Endothelial cell of umbilical vein (primary cell): ENCODE measurements at regions not wholly inside any gene's neighbourhood (a gene's known extent, or its start where the extent isn't known, plus 50 kb on each side); places are given as distances from the start of the nearest gene placed in this dataset.
"Not testable (repeated sequence)": the region's sequence is repeated elsewhere in the genome, so short reads cannot be mapped to it uniquely, and the experiment has no call there.

Experiments
- BruUV-seq: library from RNA; stranded (reverse); fragments of 400-500 nt; replicated peaks from 2 replicates; lab custom pipeline; 2021; lab: Mats Ljungman, UMichigan
- CTCF ChIA-PET: fragments of 300-600, 350-600 bp; sonication (Branson Sonifier 250); formaldehyde crosslinking; loops from one replicate; lab custom pipeline; 2021; ENCODE audit warnings: antibody characterized with exemption, inconsistent platforms; lab: Charles Lee
- POLR2A ChIA-PET: fragments of 300-600, 350-600 bp; sonication (Branson Sonifier 250); formaldehyde crosslinking; loops from one replicate; lab custom pipeline; 2021; ENCODE audit warnings: antibody characterized with exemption, inconsistent platforms; lab: Charles Lee
- DNase-seq: peaks from one replicate; pipeline ENCODE4 v3.0.0-alpha.2; 2011; ENCODE audit warnings: low read depth, low spot score
- FAIRE-seq: peaks from 2 replicates; lab custom pipeline; 2011; peaks lifted over from hg19 to GRCh38; lab: Jason Lieb, UNC
- H2AFZ ChIP-seq: 2 replicates; pipeline ENCODE4 v1.6.0; 2012; ENCODE audit warnings: low read depth, low read length, control low read depth, inconsistent platforms
- H3K27ac ChIP-seq: 2 replicates; pipeline ENCODE4 v1.5.1; 2011; ENCODE audit warnings: low read depth, mild to moderate bottlenecking, control low read depth, low read length, moderate library complexity; ENCODE audit not compliant: insufficient read depth
- H3K27me3 ChIP-seq, 2 experiments: 2 replicates each; pipeline versions ENCODE4 v1.6.0 to v1.6.1; 2011; ENCODE audit warnings: low read length in 2 of 2, mixed read lengths in 1 of 2; ENCODE audit not compliant: control insufficient read depth in 2 of 2, insufficient read depth in 2 of 2
- H3K36me3 ChIP-seq, 2 experiments: 2 replicates in 1 of 2; 3 replicates in 1 of 2; pipeline ENCODE4 v1.5.1; 2011; ENCODE audit warnings: low read length in 2 of 2, mild to moderate bottlenecking in 1 of 2, moderate library complexity in 1 of 2; ENCODE audit not compliant: control insufficient read depth in 2 of 2, insufficient read depth in 2 of 2; ENCODE audit errors: extremely low read depth in 1 of 2
- H3K4me1 ChIP-seq: 3 replicates; pipeline ENCODE4 v1.5.1; 2011; ENCODE audit warnings: mild to moderate bottlenecking, low read length; ENCODE audit not compliant: control insufficient read depth, insufficient read depth; ENCODE audit errors: extremely low read depth
- H3K4me2 ChIP-seq: 2 replicates; pipeline ENCODE4 v1.6.1; 2011; ENCODE audit warnings: low read length, control low read depth, mixed read lengths; ENCODE audit not compliant: insufficient read depth
- H3K4me3 ChIP-seq, 3 experiments: fragments of 200-600 bp in 1 of 3; sonication (generic), shearing (Covaris generic) in 1 of 3; replicated peaks in 1 of 3; 2 replicates each; pipeline ENCODE4 v1.5.1; 2011 to 2016; ENCODE audit warnings: control low read depth in 3 of 3, low read length in 3 of 3, mild to moderate bottlenecking in 2 of 3, inconsistent platforms in 1 of 3, low read depth in 1 of 3, moderate library complexity in 1 of 3; ENCODE audit not compliant: insufficient read depth in 1 of 3
- H3K79me2 ChIP-seq: 2 replicates; pipeline ENCODE4 v1.6.0; 2012; ENCODE audit warnings: low read length, inconsistent platforms; ENCODE audit not compliant: control insufficient read depth, insufficient read depth
- H3K9ac ChIP-seq: replicated peaks from 2 replicates; pipeline ENCODE3; 2011; ENCODE audit warnings: low read length, control low read depth; ENCODE audit not compliant: insufficient read depth; ENCODE audit errors: extremely low read depth
- H3K9me1 ChIP-seq: replicated peaks from 3 replicates; pipeline ENCODE4 v1.6.0; 2011; ENCODE audit warnings: mild to moderate bottlenecking, low read length; ENCODE audit not compliant: control insufficient read depth, insufficient read depth; ENCODE audit errors: extremely low read depth
- H3K9me3 ChIP-seq: replicated peaks from 2 replicates; pipeline ENCODE4 v1.5.1; 2012; ENCODE audit warnings: low read length, inconsistent platforms; ENCODE audit not compliant: control insufficient read depth, insufficient read depth
- H4K20me1 ChIP-seq: replicated peaks from 2 replicates; pipeline ENCODE3; 2011; ENCODE audit warnings: mild to moderate bottlenecking, low read length; ENCODE audit not compliant: control insufficient read depth, insufficient read depth; ENCODE audit errors: extremely low read depth
- EZH2 ChIP-seq: IDR thresholded peaks from 2 replicates; pipeline ENCODE4 v1.6.1; 2012; ENCODE audit warnings: borderline replicate concordance, low read depth, mild to moderate bottlenecking, moderate library complexity, low read length, inconsistent platforms; ENCODE audit not compliant: severe bottlenecking
- FOS ChIP-seq: IDR thresholded peaks from 2 replicates; pipeline ENCODE4 v1.6.1; 2011; ENCODE audit warnings: mild to moderate bottlenecking, low read length, moderate library complexity, borderline replicate concordance; ENCODE audit not compliant: insufficient read depth
- JUN ChIP-seq: IDR thresholded peaks from 2 replicates; pipeline ENCODE4 v1.6.1; 2011; ENCODE audit warnings: borderline replicate concordance, low read depth; ENCODE audit not compliant: insufficient read length, insufficient read depth
- MAX ChIP-seq: IDR thresholded peaks from 2 replicates; pipeline ENCODE4 v1.6.1; 2011; ENCODE audit not compliant: insufficient read depth, insufficient read length
- MYC ChIP-seq: IDR thresholded peaks from one replicate; pipeline ENCODE4 v1.6.1; 2011; ENCODE audit warnings: mild to moderate bottlenecking, low read depth, low read length
- POLR2AphosphoS5 ChIP-seq: IDR thresholded peaks from 2 replicates; pipeline ENCODE4 v1.6.1; 2012; ENCODE audit warnings: low read depth, mild to moderate bottlenecking, control low read depth, low read length, moderate library complexity; ENCODE audit not compliant: insufficient read depth
- dilution Hi-C: fragments of 300-500 bp; cut with MboI; formaldehyde crosslinking; loops from one replicate; pipeline ENCODE4 v1.15.0; 2019; ENCODE audit warnings: low sequenced_read_pairs; ENCODE audit not compliant: extremely low pct_ligation_motif_present
- intact Hi-C: fragments of 100-400 bp; cut with micrococcal nuclease; formaldehyde crosslinking; loops from one replicate; pipeline ENCODE4 v1.10.0; 2022

GRCh38 chr6:84835340-84835739, 70.9 kb upstream of the TBX18 start:
- POLR2A ChIA-PET: no interaction called here
- Histone ChIP-seq H3K79me2 (no peaks in the 10 kb centered on the region), H3K36me3 (no peaks in the 10 kb centered on the region), H3K27me3 (peaks cover 2 to 7% of the 10 kb centered on the region in 2 experiments), H3K4me3 (no peak overlapping the region), H3K4me2 (no peak overlapping the region), H3K9ac (no peak overlapping the region), H3K9me1 (no peaks in the 10 kb centered on the region), H4K20me1 (no peaks in the 10 kb centered on the region), H3K9me3 (no peaks in the 10 kb centered on the region), H3K27ac (no peak overlapping the region), H3K4me1 (no peaks in the 10 kb centered on the region), H2AFZ (no peak overlapping the region)
- FAIRE-seq (no peak), DNase-seq (no peak)
- no TSS peak for BruUV-seq
- intact Hi-C loops (no loop called here), dilution Hi-C loops (no loop called here)
- no peak for TF ChIP-seq MAX
- TF ChIP-seq EZH2: no peak
- no peak for TF ChIP-seq POLR2AphosphoS5
- TF ChIP-seq FOS: no peak
- TF ChIP-seq MYC: no peak
- no peak for TF ChIP-seq JUN
- CTCF ChIA-PET: no interaction called here

- BruUV-seq, H4K20me1 ChIP-seq, CTCF ChIA-PET, FAIRE-seq, H3K36me3 ChIP-seq, H3K9me1 ChIP-seq, POLR2A ChIA-PET, H3K9me3 ChIP-seq, intact Hi-C loops, dilution Hi-C loops, H3K4me3 ChIP-seq, H3K4me1 ChIP-seq, H3K27ac ChIP-seq, H3K79me2 ChIP-seq, H2AFZ ChIP-seq, H3K27me3 ChIP-seq, H3K4me2 ChIP-seq, DNase-seq, H3K9ac ChIP-seq: not testable (repeated sequence)
These were observed 67.5 kb upstream of the TBX18 start for GRCh38 chr6:84831924-84832323.
